Fibroblast of peridontal ligament (primary cell): ENCODE measurements at regions not wholly inside any gene's neighbourhood (a gene's known extent, or its start where the extent isn't known, plus 50 kb on each side); places are given as distances from the start of the nearest gene placed in this dataset.
"Not testable (repeated sequence)": the region's sequence is repeated elsewhere in the genome, so short reads cannot be mapped to it uniquely, and the experiment has no call there.

ENCODE experiments used
- DNase-seq: peaks from one replicate; pipeline ENCODE4 v3.0.0-alpha.2; 2010; ENCODE audit errors: extremely low read depth

DNA sequence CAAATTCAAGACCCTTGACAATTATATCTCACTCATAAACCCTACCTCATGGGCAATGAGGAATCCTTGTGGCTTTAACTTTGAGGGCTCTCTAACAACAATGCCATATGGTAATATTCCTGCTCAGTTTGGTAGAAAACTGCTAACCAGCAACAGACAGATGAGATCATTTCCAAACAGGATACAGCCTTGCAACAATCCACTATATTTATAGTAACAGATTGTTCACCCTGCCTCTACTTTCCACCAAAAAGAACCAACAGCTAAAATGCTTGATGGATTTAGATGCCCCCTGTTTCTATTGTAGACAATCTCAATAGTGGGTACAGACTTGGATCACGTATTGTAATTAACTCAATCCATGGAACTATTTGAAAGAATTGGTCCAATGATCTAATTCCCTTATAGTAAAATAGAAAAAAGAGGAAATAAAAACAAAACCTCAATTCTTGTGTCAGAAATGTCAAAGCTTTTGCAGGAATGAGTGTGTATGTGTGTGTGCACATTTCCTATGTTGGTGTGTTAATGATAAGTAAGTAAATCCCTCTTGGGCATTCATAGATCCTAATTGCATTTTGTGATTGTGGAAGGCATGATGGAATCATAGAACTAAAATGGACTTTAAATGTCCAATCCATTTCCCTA lies 100.0 kb upstream of the EDEM3 start:
- peak; percentile 80 for DNase-seq

DNA sequence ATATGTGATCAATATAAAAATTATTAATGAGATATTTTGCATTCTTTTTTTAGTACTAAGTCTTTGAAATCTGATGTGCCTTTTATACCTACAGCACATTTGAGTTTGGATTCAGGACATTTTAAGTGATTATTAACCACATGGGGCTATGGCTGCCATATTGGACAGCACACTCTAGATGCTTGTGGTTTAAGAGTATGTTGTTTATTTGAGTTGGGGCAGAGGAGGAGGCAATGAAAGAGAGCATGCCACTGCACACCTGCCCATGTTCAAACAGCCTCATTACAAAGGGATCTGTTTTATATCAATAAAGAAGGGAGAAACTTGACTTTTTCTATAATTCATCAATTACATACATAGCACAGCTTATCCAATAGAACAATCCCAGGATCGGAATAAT lies 99.4 kb upstream of the EDEM3 start:
- DNase-seq, result no peak

DNA sequence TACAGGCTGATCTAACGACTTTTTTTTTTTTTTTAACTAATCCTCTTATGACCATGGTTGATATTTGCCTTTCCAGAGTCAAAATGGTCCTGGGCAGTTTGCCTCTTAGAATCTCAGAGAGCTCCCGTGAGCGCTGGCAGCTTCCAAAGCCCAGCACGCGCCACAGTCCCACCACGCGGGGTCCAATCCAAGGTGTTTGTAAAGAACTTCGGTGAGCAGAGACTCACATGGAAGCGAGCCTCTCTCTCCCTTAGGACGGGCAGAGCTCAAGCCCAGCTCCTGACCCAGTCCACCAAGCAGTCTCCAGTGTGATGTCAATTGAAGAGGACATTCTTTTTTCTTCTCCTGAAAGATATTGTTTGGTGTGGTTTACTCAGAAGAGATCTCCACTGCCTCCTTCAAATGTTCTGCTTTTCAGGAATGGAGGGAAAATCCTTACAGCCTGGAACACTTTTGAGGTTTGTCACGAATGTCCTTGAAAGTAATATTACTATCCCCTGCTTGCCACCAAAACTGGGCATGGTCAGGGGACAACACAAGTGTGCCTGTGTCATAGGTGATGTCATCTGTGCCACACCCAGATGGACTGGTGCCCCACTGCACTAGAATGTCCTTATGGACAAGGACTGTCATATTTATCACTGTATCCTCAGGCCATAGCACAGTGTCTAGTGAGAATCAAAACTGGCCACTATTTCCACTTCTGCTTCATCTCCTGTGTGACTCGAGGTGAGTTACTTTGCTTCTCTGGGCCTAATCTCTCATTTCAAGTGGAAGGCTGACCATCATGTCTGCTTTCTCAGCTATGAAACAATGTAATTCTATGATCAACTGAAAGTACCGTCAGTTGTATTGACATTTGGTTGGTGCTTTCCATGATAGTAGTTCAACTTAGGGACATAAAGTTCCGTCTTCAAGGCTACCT lies 97.4 kb upstream of the EDEM3 start:
- no peak for DNase-seq

DNA sequence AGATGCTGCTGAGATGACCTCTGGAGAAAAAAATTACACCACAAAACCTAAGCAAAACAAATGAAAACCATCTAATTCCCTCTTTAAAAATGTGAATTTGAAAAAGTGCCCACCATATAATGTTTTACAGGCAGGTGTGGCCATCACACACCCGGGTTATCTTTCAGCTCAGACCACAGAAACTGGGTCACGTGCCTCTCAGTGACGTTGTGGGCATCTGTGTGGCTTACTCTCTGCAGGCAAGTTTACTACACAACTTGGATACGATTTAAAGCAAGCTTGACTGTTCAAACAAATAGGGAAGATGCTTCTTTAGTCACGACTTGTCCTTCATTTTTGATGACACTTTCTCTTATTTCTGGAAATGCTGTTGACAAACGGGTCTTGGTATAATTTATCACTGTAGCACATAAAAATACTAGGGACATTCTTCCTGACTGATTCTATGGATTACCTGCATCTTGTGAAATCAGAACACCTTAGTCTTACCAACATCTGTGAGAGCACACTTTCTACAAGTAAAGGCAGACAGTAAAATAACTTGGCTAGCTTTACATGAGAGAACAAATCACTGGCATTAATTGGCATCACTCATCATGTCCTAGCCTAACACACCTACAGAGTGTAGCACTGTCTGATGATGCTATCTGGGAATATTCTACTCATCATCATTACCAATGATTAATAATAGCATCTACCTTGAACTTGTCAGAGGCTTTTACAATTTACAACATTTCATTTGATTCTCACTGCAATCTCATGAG lies 89.3 kb upstream of the EDEM3 start:
- no peak for DNase-seq

DNA sequence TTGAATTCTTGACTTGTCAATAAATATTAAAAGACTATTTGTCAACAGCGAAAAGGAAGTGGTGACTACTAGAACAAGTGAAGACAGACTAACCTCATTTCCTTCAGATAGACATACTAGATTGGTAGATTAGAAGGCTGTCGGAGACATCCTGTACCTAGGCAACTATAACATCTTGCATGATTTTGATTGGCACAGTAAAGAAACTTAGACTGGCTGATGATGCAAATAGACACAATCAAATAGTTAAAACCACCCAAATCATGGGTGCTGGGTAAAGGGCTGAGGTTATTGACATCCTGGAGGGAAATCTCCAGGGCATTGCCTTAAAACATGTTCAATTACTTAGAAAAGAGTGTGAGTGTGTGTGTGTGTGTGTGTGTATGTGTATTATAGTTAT lies 85.9 kb upstream of the EDEM3 start:
- DNase-seq, result no peak

DNA sequence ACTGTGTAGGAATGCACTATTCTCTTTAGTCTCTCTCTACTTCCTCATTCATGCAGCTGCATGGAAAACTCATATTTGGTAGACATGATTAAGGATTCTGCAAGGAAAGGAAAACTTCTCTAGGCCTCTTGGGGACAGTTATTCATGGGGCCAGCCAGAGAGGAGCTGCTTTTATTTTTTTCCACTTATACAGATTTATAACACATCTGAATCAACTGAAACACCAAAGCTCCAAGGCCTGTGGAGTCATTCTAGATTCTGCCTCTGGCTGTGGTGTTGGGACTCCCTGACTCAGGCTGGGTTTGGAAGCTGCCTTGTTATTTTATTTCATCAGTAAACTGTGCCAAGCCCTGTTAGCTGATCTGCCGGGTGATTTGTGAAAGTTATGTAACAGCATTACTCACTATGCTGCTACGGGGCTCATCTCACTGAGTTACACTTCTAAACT lies 83.9 kb upstream of the EDEM3 start:
- peak; percentile 98 for DNase-seq

DNA sequence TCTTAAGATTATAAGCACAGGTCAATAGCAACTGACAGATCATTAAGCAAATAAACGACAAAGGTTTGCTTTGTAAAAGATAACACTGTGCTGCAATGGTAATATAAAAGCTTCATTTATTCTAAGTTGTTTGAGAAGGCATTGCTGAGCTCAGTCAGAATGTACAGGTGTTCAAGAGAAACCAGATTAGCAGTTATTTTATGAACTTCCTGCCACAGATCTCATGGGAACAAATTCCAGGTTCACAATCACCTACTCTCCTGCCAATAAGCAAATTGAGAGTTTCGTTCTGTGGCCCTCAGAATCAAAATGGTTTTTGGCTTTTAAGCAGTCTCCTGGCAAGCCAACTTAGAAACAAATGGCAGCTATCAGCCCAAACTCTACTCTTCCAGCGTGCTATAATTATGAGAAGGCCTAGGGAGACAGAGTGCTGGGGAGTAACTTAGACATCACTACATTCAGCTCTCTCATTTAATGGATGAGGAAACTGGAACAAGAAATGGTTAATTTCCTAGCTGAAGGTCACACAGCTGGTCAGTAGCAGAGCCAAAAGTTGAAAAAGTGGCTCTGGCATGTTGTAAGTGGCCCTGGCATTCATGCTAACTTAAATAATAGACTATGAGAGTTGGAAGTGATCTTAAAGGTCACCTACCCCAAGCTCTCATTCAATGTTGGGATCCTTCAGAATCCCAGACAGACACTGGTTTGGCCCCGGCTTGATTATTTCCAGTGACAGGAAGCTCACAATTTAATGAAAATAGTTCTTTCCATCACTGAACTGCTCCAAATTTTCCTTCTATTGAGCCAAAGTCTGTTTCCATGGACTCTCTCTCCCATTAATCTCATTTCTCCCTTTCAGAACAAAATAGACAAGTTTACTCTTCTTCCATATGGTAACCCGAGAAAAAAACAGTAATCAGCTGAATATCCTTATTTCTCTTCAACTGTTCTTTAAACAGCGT lies 82.6 kb upstream of the EDEM3 start:
- DNase-seq, result no peak

DNA sequence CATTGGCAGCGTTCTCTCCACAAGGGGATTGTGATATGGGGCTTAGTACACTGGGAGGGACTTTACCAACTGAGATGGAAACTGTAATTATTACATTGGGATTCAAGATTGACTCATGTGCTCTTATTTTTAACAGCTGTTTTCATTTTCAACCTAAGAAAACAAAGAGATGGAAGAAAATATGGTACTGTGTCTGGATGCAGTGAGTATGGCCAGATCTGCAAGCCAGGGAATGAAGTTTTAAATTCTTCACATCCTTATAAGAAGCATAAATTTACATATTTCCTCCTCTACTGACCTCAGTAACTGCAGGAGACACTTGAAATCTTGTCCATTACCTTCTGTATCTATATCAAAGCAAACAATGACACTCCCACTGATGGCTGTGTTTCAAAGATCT lies 81.5 kb upstream of the EDEM3 start:
- peak; percentile 77 for DNase-seq

DNA sequence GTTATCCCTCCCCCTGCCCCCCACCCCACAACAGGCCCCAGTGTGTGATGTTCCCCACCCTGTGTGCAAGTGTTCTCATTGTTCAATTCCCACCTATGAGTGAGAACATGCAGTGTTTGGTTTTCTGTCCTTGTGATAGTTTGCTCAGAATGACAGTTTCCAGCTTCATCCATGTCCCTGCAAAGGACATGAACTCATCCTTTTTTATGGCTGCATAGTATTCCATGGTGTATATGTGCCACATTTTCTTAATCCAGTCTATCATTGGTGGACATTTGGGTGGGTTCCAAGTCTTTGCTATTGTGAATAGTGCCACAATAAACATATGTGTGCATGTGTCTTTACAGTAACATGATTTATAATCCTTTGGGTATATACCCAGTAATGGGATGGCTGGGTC lies 79.3 kb upstream of the EDEM3 start:
- not testable (repeated sequence) for DNase-seq

DNA sequence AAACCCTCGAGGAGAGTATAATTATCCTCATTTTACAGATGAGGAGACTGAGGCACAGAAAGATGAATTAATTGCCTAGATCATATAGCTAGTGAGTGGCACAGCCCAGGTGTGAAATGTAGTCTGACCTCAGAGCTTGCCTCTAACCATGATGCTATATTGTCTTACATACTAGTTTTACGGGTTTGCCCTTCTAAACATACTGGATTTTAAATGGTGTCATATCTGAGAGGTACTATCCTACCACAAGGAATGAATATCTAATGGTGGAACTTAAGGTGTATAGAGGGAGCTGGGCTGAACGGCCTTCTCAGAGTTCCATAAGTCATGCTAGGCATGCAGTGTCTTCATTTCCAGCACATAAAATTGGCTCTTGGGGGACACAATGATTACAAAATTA lies 77.9 kb upstream of the EDEM3 start:
- no peak for DNase-seq

DNA sequence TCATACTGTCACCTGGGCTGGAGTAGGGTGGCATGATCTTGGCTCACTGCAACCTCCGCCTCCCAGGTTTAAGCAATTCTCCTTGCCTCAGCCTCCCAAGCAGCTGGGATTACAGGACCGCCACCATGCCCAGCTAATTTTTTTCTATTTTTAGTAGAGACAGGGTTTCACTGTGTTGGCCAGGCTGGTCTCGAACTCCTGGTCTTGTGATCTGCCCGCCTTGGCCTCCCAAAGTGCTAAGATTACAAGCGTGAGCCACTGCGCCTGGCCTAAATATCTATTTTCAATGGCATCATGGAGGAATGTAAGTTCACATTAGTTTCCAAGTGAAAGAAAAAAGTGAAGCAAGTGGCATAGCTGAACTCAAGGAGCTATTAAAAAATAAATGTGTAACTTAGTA lies 74.8 kb upstream of the EDEM3 start:
- not testable (repeated sequence) for DNase-seq

DNA sequence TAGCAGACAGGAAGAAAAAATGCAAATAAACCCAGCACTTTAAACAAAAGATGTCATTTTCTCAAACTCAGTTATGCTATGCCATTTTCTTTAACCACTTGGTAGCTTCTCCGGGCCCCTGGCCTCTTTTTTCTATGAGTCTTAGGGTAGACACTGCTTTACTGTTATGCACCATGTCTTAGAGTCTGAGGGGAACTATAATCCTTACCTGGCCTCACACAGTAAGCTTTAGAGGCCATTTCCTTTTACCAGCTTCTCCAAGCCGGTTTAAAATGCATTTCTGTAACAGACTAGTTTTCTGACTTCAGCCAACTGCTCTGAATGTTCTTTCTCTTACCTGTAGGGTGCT lies 73.7 kb upstream of the EDEM3 start:
- no peak for DNase-seq

DNA sequence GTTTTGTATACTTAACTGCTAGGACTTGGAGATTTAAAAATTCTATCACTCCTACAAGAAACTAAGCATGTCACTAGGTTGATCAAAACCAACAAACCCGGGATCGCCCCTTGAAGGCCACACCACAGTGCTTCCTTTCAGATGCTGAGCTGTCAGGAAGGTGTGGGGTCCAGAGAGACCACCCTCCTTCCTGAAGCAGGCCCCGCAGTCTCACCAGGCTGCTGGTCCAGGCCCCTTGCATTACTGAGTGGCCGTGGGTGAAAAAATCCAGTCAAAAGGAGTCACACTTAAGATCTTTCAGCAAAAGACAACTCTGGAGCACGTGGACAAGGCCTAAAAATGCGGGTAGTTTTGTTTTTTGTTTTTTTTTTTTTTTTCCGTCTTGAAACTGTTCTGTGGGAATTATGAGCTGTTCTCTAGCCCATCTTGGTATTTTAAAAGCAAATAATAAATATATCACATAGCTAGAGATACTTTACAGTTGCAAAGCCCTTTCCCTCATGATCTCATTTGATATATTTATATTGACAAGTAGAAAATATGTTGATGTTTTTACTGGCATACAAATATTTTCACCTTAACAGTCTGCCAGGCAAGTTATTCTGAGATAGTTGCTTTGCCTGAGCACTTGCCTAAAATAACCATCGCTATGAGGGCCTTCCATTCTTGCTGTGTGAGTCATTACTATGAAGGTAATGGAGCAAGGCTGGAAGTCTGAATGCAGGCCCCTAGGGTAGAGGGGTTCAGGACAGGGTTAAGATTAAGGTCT lies 73.1 kb upstream of the EDEM3 start:
- peak; percentile 57 for DNase-seq

DNA sequence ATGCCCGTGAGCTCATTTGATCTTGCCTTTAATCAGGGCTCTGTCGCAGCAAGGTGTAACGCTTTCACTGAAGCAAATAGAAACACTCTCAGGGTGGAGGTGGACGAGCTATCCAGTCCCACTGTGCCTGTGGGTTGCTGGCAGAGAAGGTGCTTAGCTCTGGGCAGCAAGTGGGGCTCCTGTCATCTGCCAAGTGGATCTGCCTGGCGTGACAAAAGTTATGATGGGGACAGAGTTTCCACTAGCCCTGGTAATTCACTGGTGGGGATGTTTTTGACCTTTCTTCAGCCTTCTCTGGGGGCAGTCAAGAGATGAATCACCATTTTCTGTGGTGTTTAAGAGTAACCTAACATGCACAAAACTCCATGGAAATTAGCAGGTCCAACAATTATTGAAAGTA lies 71.3 kb upstream of the EDEM3 start:
- DNase-seq, result no peak

DNA sequence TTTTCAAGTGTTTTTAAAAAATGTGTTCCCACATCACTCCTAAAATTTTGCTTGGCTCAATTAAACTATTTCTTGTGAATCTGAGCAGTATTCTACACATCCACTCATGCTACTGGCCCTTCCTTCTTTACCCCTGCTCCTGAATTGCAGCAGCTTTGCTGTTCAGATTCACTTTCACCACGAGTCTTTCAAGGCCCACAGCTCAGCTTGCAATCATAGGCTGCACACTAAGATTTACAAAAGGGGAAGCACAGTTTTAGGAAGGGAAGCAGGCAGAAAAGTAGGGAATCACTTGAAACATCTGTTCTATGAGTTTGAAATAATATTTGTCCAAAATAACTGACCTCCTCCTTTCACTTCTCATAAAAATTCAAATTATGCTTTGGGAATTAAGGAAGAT lies 70.9 kb upstream of the EDEM3 start:
- DNase-seq, result no peak

DNA sequence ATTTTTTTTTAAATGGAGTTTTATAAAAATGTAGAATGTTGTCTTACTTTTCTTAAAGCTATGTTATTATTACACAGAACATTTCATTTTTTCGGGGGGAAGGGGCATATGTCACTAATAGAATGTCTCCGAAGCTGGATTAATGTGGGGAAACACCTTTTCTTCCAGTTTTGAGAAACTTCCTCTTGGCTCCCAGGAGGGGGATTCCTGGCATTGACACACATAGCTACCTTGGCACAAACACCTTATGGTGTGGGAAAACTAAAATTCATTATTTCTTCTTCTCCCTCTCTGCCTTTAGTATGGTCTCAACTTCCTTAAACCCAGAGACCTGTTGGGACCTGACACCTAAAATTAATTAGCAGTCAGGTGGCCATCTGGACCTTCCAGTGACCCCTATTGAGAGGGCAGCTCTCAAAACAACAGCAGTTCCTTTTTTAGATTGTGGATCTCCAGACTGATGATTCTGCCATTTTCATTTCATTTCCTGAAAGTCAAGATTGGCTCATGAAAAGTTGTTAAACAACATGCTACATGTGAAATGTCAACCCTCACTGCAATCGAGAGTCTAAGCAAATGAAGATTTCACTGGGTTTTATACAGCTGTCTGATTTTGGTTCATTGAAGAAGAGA lies 70.1 kb upstream of the EDEM3 start:
- DNase-seq, result no peak

DNA sequence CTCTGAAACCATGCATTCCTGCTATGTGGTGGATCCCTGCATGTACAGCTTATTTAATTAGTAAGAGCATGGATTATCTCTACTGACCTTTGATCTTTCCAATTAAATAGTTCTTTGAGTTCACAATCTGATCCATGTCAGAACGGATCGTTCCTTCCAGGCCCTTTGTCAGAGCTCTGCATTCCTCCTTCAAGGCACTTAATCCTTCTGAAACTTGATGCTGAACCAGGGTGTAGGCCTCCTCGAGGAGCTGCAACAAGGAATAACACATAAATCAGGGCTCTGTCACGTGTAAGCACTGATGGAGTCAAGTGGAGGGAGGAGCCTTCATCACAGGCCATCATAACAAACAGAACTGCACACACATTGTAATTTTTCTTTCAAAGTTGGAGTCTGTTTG lies 68.4 kb upstream of the EDEM3 start:
- no peak for DNase-seq

DNA sequence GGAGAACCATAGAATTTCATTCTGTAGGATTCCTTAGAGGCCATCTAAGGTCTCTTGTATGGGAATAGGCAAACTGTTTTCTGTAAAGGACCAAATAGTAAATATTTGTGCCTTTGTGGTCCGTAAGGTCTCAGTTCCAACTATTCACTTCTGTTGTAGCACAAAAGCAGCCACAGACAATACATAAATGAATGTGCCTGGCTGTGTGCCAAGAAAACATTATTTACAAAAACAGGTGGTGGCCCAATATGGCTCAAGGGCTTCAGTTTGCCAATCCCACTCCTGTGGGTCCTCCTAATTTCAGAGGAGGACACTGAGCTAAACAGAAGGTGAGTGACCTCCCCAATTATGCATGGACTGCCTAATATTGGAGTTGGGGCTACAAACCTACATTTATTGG lies 67.6 kb upstream of the EDEM3 start:
- DNase-seq, result no peak

DNA sequence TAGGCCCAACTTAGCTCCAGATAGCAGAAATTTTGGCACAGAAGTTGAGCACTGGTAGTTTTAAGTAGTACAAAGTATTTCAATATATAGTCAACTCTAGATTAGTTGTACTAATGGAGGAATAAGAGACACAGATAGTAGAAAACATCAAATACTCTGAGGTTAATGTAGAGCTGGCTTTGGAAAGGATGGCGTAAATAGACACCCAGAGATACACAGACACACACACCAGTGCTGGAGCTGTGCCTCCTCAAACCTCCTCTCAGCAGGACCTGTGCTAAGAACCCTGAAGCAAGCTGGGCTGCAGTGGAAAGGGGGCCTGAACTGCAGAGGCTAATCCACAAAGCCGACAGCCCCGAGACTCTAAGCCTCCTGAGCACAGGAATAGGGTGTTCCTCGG lies 67.0 kb upstream of the EDEM3 start:
- DNase-seq, result no peak

DNA sequence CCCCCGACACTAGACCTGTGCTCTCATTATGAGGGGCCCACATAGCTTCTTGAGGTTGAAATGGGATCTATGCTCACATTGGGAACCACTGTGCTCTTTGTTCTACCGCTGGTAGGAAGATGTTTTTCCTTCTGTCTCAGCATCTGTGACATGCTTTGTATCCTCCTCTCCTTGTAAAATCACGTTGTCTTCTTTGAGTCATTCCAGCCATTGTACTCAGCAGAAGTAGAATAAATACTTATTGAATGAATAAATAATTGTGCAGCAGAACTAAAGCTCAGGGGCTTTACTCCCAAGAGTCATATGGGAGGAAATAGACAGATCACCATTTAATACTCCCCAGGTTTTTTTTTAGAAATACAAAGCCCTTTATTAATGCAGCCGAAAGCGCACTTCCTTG lies 66.3 kb upstream of the EDEM3 start:
- no peak for DNase-seq
